ENCODE measurements at regions not wholly inside any gene's neighbourhood (a gene's known extent, or its start where the extent isn't known, plus 50 kb on each side); places are given as distances from the start of the nearest gene placed in this dataset.
"Not testable (repeated sequence)": the region's sequence is repeated elsewhere in the genome, so short reads cannot be mapped to it uniquely, and the experiment has no call there.

GRCh38 chr3:61493339-61493738 lies 68.0 kb upstream of the PTPRG start:
- Histone ChIP-seq H3K9me2 (0 out of 2 replicates have a peak, but pooled peaks cover 2% of the 10 kb centered on the region), H2AFZ (ENCODE audit: low read depth) (no peak overlapping the region), H3K4me1 (ENCODE audit: control insufficient read depth in 1 of 2, insufficient read depth in 2 of 2, low read depth in 1 of 2, low read length in 1 of 2) (no peaks in the 10 kb centered on the region), H4K20me1 (ENCODE audit: insufficient read depth) (no peaks in the 10 kb centered on the region), H3K79me2 (ENCODE audit: insufficient read depth) (no peaks in the 10 kb centered on the region), H3F3A (replicated peaks; ENCODE audit: insufficient read depth) (no peaks in the 10 kb centered on the region), H3K27me3 (ENCODE audit: insufficient read depth) (no peaks in the 10 kb centered on the region), H3K4me2 (no peak overlapping the region), H3K4me3 (ENCODE audit: low read depth in 2 of 2, low read length in 1 of 2) (no peak overlapping the region), H3K36me3 (replicated peaks in 1 of 2; ENCODE audit: control insufficient read depth in 1 of 2, insufficient read depth in 2 of 2, low read length in 1 of 2) (no peaks in the 10 kb centered on the region), H3K9me3 (no peaks in the 10 kb centered on the region), H3K27ac (ENCODE audit: low read depth in 2 of 2, low read length in 1 of 2) (no peak overlapping the region), H3K9ac (no peak overlapping the region)
- DNase-seq, result no peak
- CTCF ChIA-PET, result no interaction called here
- TF ChIP-seq RAD21 (IDR thresholded peaks at IDR 0.05; ENCODE audit: low read length) (no peak), MXI1 (IDR thresholded peaks at IDR 0.05; ENCODE audit: low read depth, low read length) (no peak), NFIC (IDR thresholded peaks at IDR 0.05; ENCODE audit: borderline replicate concordance) (no peak), FOXM1 (IDR thresholded peaks at IDR 0.05; ENCODE audit: low read depth) (no peak), YY1 (IDR thresholded peaks at IDR 0.05; ENCODE audit: low read depth) (no peak), CTCF (IDR thresholded peaks at IDR 0.05) (no peak)
- TF ChIP-seq, protein P1, sequence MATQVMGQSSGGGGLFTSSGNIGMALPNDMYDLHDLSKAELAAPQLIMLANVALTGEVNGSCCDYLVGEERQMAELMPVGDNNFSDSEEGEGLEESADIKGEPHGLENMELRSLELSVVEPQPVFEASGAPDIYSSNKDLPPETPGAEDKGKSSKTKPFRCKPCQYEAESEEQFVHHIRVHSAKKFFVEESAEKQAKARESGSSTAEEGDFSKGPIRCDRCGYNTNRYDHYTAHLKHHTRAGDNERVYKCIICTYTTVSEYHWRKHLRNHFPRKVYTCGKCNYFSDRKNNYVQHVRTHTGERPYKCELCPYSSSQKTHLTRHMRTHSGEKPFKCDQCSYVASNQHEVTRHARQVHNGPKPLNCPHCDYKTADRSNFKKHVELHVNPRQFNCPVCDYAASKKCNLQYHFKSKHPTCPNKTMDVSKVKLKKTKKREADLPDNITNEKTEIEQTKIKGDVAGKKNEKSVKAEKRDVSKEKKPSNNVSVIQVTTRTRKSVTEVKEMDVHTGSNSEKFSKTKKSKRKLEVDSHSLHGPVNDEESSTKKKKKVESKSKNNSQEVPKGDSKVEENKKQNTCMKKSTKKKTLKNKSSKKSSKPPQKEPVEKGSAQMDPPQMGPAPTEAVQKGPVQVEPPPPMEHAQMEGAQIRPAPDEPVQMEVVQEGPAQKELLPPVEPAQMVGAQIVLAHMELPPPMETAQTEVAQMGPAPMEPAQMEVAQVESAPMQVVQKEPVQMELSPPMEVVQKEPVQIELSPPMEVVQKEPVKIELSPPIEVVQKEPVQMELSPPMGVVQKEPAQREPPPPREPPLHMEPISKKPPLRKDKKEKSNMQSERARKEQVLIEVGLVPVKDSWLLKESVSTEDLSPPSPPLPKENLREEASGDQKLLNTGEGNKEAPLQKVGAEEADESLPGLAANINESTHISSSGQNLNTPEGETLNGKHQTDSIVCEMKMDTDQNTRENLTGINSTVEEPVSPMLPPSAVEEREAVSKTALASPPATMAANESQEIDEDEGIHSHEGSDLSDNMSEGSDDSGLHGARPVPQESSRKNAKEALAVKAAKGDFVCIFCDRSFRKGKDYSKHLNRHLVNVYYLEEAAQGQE (IDR thresholded peaks at IDR 0.05; ENCODE audit: low read depth, low read length), result no peak
- TF ChIP-seq, protein P2, sequence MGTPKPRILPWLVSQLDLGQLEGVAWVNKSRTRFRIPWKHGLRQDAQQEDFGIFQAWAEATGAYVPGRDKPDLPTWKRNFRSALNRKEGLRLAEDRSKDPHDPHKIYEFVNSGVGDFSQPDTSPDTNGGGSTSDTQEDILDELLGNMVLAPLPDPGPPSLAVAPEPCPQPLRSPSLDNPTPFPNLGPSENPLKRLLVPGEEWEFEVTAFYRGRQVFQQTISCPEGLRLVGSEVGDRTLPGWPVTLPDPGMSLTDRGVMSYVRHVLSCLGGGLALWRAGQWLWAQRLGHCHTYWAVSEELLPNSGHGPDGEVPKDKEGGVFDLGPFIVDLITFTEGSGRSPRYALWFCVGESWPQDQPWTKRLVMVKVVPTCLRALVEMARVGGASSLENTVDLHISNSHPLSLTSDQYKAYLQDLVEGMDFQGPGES (IDR thresholded peaks at IDR 0.05; ENCODE audit: low read depth, low read length), result no peak
- WGBS (ENCODE audit: low lambda C conversion rate), result 88% methylated on average over 3 of the region's 3 CpGs
- POLR2A ChIA-PET, result no interaction called here

GRCh38 chr3:61494309-61494708 lies 67.1 kb upstream of the PTPRG start:
- DNase-seq; H3F3A ChIP-seq (replicated peaks; ENCODE audit: insufficient read depth); H4K20me1 ChIP-seq (ENCODE audit: insufficient read depth); H3K27me3 ChIP-seq (ENCODE audit: insufficient read depth); H2AFZ ChIP-seq (ENCODE audit: low read depth); H3K9ac ChIP-seq; H3K4me2 ChIP-seq; H3K27ac ChIP-seq (ENCODE audit: low read depth in 2 of 2, low read length in 1 of 2); H3K9me2 ChIP-seq; H3K4me1 ChIP-seq (ENCODE audit: control insufficient read depth in 1 of 2, insufficient read depth in 2 of 2, low read depth in 1 of 2, low read length in 1 of 2); POLR2A ChIA-PET; H3K36me3 ChIP-seq (replicated peaks in 1 of 2; ENCODE audit: control insufficient read depth in 1 of 2, insufficient read depth in 2 of 2, low read length in 1 of 2); H3K79me2 ChIP-seq (ENCODE audit: insufficient read depth); H3K9me3 ChIP-seq; H3K4me3 ChIP-seq (ENCODE audit: low read depth in 2 of 2, low read length in 1 of 2): not testable (repeated sequence)
- 20% methylated on average over 3 of the region's 3 CpGs for WGBS (ENCODE audit: low lambda C conversion rate)
- CTCF ChIA-PET, result interaction anchor here (1.4 kb wide), 1 partner anchor 35 kb away, joined by 5 read pairs; no protein-coding TSS in a partner anchor
